Amygdala (tissue), 56 donors: ENCODE measurements at regions not wholly inside any gene's neighbourhood (a gene's known extent, or its start where the extent isn't known, plus 50 kb on each side); places are given as distances from the start of the nearest gene placed in this dataset.

Experiments used
- DNase-seq, 56 donors: peaks; one replicate each; lab custom pipeline; 2025; lab: John Stamatoyannopoulos, UW

DNA sequence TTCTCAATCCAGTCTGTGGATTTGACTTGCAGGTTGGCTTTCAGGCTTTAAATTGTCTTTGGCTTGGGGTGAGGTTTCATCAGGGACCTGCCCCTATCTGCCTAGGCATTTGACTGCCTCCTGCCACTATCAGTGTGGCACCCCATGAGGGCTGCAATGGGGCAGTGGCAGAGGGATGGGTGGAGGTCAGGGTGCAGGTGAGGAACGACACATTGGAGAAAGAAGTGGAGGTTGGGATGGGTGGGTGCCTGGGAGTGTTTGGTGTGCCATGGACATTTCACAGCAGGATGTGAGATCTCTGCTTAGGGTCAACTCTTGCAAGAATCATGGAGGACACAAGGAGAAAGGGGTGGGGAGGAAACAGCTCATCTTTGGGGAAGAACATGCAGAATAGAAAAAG, 625.1 kb downstream of the PTPRU start:
- DNase-seq = no peak

DNA sequence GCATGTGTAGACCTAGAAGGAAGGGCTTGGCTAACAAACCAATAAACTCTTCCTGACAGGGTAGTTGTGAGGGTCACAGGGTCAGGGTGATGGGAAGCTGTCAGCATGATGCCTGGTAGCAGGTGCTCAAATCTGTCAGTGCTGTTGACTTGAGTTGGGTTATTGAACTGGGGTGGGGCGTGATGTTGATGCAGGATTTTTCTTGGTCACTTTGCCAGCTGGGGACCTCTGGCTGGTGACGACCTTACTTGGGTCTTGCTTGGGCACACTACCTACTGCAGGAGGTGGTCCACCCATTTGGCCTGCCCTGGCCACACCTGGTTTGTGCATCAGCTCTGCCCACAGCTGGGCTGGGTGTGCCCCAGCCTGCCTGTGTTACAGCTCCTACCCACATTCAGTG, 624.4 kb downstream of the PTPRU start:
- no peak for DNase-seq

DNA sequence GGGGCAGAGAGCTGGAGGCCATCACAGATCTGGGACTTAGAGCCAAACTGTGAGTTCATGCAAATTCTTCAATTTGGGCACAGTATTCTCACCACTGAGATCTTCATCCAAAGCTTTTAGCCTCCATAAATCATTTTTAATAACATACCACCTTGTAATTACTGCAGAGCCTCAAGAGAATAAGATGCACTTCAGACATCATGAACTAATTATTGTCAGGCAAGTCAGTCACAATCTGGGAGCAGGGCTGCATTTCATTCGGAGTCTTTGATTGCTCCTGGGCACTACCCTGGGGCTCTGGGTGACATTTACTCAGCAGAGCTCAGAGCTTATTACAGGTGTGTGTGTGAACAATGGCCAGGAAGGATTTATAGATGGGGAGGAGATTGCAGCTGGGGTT, 623.7 kb downstream of the PTPRU start:
- DNase-seq = no peak

DNA sequence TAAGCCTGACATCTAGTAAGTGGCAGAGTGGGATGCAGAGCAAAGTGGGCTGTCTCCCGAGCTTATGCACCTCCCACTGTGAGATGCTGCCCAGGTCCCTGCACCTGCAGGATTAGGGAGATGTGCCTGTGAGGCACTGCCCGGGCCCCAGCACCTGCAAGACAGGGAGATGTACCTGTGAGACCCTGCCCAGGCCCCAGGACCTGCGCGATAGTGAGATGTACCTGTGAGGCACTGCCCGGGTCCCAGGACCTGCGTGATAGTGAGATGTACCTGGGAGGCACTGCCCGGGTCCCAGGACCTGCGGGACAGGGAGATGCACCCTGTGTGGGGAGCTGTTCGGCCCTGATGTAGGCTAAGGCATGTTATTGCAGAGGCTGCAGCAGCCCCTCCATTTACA, 622.8 kb downstream of the PTPRU start:
- DNase-seq = no peak

DNA sequence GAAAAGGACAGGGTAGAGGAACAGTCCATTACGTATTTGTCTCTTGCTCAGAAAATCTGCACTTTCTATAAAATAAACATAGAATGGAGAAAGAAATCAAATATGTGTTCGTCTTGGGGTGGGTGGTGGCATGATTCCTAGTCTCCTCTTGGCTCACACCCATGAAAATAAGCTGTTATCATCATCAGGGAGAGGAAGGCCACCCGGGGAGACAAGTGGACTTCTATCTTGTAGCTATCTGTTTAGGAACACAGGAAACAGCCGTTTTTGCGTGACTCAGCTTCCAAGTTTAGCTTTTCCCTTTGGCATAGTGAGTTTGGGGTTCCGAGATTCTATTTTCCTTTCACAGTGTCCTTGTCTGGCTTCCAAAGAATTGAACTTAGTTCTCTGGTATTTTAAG, 622.3 kb downstream of the PTPRU start:
- no peak for DNase-seq

DNA sequence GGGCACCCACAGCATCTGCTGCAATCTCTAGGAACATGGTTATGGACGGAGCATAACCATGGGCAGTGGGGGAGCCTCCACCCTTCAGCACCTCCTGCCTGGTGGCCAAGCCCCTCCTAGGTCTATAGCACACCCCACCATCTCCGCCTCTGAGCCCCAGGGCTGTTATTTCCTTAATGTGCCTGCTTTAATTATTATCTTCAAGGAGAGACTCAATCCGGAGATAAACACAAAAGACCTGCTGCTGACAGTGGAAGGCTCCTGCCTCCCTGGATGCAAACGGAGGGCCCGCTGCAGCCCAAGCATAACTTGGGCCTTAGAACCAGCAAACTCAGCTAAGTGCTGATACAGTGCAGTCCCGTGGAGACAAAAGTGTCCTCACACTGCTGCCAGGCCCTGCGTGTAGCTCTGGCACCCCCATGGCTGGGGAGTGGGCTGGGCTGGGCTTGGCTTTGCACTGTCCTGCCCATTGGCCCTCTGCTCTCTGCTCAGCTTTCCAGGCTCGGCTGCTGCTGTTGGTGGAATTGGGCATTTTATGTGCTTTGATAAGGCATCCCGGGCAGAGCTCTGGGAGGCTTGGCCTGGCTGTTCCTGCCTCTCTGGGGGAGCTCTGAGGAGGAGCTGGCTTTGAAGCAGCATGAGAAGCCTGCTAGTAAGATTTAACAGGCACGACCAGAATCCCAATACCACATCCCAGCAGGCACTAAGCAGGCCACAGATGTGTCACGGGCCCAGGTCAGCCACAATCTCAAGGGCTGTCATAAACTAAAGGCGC, 620.2 kb downstream of the PTPRU start:
- DNase-seq = no peak

DNA sequence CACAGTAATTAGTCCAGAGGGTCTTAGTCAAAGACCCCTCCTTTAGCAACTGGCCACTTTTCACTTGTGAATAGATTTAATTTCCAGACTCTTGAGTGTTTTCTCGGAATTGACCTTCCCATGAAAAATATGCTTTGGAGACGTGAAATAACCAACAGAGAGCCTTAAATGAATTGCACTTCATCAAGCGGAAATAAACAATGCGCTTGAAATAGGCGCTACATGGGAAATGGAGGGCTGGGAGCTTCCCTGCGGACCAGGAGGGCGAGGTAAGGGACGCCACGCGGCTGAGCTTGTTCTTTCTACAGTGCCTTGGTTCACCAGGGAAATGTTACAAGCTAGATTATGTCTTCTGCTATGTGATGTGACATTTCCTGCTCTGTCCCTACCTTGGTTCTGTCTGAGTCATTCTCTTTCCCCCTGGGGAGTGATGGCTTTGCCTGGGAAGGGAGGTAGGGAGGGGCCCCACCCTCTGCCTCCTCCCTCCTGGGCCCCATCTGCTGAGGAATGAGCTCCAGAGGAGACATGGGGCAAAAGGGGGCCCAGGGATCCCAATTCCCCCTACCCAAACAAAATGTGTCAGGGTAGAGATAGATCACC, 619.3 kb downstream of the PTPRU start:
- DNase-seq = no peak

DNA sequence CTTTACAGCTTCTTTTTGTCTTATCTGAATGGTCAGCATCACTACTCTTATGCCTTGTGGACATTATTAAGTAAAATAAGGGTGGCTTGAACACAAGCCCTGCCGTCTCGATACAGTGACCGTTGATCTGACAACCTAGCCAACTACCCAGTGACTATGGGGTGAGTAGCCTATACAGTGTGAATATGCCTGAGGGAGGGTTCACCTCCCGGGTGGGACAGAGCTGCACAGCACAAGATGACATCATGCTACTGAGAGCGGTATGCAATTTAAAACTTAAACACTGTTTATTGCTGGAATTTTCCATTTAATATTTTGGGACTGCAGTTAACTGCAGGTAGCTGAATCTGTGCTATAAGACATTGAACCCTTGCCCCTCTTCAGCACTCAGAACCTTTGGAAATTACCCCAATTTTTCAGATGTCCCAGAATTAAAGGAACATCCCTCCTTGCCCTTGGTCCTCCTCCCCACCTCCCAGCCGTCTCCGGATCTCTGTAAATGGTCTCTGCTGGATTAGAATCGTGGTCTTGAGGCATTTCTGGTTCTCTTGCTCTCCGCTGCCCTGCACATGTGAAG, 618.5 kb downstream of the PTPRU start:
- DNase-seq = no peak

DNA sequence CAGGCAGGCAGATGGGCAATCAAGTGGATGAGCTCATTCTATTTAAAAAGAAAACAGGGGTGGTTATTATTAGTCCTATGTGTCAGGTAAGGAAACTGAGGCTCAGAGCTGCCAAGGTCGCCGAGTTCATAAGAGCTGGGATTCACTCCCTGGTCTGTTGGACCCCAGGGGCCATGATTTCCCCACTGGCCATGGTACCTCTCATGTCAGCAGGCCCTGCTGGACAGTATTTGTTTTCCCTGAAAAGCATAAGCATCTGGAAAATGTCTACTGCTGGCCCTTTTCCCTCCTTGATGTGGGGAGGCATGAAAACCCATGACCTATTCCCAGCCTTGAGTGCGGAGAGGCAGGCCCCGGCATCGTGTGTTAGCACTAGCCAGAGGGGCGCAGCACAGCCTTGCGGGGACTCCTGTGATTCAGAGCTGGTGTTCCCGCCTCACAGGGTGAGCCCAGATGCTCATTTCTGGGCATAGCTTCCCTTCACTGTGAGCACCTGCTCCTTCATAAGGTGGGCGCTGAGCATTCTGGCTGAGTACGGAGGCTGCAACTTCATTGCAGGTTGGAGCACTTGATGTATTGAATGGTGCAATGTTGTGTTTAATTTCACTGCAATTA, 617.5 kb downstream of the PTPRU start:
- no peak for DNase-seq

DNA sequence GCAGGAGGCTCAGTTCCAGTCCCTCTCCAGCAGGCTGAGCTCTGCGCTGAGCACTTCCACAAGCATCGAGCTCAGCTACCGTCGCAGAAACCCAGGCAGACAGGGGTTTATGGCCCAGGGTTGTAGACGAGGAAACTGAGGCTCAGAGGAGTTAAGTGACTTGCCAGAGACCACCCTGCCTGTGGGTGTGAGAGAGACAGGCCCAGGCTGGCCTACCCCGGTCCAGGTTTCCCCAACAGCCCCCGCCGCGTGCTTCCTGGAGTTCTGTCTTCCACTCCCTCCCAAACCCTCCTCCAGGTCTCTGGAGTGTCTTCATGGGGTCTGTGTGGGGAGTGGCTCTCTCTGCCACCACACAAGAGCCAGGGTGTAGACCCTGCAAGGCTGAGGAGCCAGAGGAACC, 615.9 kb downstream of the PTPRU start:
- DNase-seq = no peak

DNA sequence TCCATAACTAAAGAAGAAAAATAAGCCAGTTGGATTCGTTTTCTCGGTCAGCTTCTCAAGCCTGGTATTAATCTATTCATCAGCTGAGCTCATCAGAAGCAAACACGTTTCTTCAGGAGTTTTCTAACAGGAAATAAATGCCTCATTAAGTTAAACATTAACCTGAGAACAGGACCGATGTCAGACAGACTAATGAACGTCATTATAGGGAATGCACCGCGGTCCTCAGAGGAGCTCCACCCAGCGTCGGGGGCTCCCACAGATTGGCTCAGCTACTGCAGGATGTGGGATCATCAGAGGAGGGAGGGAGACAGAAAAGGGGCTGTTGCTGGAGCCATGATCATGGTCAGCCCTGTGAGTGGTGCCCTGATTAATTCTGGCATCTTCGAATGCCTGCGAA, 615.4 kb downstream of the PTPRU start:
- DNase-seq = no peak

DNA sequence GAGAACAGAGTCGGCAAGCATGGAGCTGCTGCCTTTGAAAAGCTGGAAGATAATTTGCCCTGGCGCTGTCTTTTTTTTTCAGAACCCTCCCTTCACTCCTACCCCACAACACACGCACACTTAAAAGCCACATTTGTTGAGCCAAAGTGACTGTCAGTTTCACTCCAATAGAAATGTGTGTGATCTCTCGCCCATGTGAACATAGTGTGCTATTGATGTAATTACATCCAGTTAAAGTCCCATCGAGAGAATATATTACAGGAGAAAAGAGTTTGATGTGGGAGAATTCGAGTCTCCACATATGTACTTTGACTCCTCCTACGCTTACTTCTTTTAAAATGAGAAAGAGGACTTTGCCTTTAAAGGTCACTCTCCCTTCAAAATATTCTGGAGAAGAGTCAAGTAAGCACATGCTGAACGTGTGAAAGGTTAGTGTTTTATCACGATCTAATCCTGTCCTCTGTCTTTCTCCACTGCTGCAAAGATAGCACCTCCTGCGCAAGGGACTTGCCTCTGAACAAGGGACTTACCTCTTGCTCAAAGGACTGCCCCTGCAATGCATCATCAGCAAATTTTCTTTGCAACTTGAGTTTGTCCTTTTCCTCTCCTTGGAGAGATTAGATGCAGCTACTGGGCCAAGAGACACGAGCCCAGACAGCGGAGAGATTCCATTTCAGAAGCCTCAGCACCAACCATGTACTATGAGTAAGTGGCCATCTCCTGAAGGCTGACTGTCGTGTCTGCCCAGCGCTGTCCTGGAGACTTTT, 613.9 kb downstream of the PTPRU start:
- DNase-seq = no peak

DNA sequence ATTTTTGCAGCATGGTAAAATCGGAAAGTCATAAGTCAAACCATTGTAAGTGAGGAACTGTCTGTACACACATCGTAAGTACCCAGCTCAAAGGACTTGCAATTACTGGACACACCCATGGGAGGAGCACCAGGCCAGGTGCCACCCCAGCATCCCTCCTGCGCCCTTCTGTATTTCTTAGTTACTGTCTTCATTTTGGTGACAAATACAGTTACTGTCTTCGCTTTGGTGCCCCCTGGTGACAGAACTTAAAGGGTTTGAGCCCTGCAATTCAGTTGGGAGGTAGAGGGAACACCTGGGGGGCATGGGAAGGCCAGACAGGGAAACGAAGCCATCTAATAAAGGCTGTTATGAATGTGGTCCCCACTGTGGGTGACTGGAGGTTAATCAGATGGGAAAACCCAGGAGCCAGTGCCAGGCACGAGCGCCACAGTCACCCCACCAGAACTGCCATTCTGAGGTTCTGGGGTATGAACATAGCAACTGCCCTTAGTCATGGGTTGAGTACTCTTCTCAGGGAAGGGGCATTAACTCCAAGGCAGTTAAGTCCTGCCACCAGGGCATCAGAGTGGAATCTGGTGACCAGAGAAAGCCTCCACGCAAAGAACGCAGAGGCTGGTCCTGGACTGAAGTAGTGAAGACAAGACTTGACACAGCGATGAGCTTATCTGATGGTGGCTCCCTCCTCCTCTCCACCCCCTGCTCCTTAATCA, 612.9 kb downstream of the PTPRU start:
- DNase-seq = peak in 5 of 56 donors; percentile 1 to 29 (median 5)

DNA sequence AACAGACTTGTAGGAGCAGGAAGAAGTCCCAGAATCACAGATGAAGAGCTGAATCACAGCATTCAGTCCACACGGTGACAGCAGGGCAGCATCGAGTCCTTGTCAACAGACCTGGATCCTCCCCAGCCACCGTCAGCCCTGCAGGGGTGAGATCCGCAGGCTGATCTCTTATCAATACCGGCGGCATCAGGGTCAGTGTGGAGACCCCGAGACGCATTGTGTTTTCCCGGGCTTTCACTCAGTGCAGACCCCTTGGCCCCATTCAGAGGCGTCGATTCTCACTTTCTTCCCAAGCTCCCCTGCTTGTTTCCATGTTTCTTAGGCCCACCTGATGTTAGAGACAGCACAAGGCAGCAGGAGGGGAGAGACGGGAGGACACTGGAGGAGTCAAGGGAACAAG, 609.6 kb downstream of the PTPRU start:
- no peak for DNase-seq

DNA sequence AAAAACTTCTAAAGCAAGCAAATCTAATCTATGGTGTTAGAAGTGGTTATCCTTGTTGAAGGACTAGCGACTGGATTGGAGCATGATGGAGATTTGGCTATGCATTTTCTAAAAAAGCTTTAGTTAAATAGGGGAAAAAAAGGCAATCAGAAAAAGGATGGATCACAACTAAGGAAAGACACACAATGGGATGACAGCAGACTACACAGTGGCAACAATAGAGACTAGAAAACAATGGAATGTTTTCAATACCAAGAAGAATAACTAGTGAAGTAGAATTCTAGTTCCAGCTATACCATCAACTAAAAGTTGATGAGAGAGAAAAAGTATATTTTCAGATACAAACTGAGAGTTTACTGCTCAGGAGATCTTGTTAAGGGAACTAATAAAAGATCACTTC, 605.8 kb downstream of the PTPRU start:
- DNase-seq = no peak

DNA sequence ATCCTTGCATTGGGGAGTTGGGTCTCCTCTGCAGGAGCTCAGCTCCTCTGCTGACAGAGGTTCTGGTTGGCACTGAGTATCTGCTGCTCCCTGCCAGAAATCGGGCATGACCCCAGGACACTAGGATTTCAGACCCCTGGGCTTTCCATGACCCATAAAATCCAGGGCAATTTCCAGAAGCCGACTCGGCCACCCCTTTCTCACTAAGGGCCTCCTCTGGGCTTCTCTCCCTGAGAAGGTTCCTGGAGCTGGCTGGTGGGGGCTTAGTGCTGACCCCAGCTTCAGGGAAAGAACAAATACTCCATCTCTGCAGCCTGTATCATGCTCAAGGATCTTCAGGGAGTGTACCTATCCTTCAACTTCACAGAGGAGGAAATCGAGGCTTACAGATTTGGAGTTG, 603.4 kb downstream of the PTPRU start:
- DNase-seq = no peak

DNA sequence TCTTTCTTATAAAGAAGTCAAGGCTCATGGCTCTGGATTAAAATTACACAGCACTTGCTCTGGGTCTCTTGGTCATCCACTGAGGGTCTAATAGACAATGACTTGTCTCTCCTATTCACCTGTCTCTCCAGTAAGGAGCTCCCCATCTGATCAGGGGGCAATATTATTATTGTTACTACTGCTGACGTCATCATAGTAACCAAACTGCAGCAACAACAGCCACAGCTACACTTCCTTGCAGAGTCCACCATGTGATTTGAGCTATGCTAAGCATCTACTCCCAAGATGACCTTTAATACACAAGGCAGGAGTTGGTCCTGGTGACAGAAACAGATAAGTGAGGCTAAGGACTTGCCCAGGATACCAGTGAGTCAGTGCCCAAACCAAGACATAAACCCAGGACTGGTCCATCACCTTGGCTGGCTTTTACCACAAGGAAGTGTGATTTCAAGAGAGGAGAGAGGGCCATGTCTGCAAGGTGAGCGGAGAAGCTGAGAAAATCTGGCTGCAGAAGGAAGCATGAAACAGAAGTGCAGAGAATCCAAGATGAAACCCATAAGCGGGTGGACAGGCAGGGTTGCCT, 602.5 kb downstream of the PTPRU start:
- no peak for DNase-seq

DNA sequence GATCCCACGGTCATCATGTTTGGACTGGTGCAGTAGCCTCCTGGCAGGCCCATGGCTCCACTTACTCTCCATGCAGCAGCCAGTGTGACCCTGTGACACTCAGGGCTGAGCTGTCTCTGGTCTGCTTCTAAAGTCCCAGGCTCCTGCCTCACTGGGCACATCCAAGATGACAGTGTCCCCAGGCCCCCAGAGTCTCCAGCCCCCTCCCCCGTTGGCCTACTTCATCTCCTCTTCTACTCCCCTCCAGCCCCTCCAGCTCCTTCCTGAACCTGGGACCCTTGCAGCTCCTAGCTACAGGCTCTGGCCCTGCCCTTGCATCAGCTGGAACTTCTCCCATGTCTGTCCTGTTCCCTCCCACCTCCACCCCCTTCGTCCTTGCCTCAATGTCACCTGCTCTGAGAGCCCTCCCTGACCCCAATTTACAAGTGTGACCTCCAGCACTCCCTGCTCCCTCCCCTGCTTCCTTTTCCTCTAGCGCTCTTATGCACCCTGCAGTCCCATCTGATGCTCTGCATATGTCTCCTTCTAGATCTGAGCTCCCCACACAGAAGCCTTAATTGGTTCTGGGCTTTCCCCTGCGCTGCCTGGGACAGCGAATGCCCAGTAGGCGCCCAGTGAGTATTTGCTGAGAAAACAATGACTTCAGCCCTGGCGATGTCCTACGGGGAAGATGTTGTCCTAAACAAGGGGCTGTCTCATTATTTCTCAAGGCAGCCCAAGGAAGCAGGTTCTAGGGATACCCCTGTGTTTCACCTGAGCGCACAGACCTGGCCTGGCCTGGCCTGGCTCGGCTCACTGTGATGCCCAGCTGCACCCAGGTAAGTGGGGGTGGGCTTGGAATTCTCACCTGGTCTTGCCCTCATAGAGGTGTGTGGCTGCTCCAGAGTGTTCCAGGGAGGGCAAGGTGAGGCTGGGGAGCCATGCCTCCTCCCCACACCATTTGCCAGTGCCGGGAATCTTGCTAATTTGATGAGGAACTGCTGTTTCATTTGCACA, 600.6 kb downstream of the PTPRU start:
- no peak for DNase-seq

DNA sequence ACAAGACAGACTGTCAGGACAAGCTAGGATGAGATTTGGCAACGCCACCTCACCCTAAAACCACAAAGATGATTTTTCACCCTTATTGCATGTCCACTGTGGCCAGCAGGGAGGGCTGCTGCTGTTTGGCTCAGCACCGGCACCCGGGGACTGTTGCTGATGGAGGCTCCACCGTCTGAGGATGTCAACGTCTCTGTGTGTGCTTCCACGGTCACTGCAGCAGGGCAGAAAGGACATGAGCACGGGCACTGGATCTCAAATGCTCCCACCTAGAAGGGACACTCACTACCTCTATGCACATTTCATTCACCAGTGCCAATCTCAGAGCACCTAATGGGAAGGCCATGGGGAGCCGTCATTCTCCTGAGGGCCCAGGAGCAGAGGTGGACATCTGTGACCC, 599.6 kb downstream of the PTPRU start:
- DNase-seq = no peak
